Panc1 (cell line): ENCODE measurements at regions not wholly inside any gene's neighbourhood (a gene's known extent, or its start where the extent isn't known, plus 50 kb on each side); places are given as distances from the start of the nearest gene placed in this dataset.

ENCODE experiments used
- ATAC-seq: fragments of 200-7000 bp; cut with Tn5 transposase; 2 replicates; pipeline ENCODE4 v1.9.1; 2020; ENCODE audit warnings: mild to moderate bottlenecking, moderate library complexity
- BruUV-seq: library from RNA; stranded (reverse); fragments of 400-500 nt; replicated peaks from 2 replicates; lab custom pipeline; 2021; lab: Mats Ljungman, UMichigan
- CTCF ChIA-PET: fragments of 300-600 bp; sonication (Branson Sonifier 250); formaldehyde crosslinking; loops from one replicate; lab custom pipeline; 2022; ENCODE audit warnings: antibody characterized with exemption; lab: Charles Lee
- POLR2A ChIA-PET: fragments of 300-600 bp; sonication (Branson Sonifier 250); formaldehyde crosslinking; loops from one replicate; lab custom pipeline; 2022; ENCODE audit warnings: antibody characterized with exemption; lab: Charles Lee
- DNase-seq: peaks from one replicate; pipeline ENCODE4 v3.0.0-alpha.2; 2010; ENCODE audit warnings: low read depth, low spot score
- H3K27ac ChIP-seq: 2 replicates; pipeline ENCODE4 v1.5.1; 2011; ENCODE audit warnings: mild to moderate bottlenecking, low read length, inconsistent platforms
- H3K27me3 ChIP-seq: fragments of 200-500 bp; sonication (Bioruptor generic); 2 replicates; pipeline ENCODE4 v1.6.0; 2014; ENCODE audit warnings: low read length, inconsistent platforms; ENCODE audit not compliant: control insufficient read depth, insufficient read depth
- H3K36me3 ChIP-seq: fragments of 200-500 bp; sonication (Bioruptor generic); 2 replicates; pipeline ENCODE4 v1.5.1; 2014; ENCODE audit warnings: inconsistent platforms, mild to moderate bottlenecking, low read length, moderate library complexity; ENCODE audit not compliant: control insufficient read depth, insufficient read depth
- H3K4me1 ChIP-seq: 2 replicates; pipeline ENCODE4 v1.5.1; 2011; ENCODE audit warnings: inconsistent platforms, mild to moderate bottlenecking, low read length, moderate library complexity; ENCODE audit not compliant: control insufficient read depth, insufficient read depth
- H3K4me3 ChIP-seq, 2 experiments: 2 replicates each; pipeline ENCODE4 v1.5.1; 2011 to 2012; ENCODE audit warnings: low read depth in 2 of 2, low read length in 2 of 2, mild to moderate bottlenecking in 2 of 2, inconsistent platforms in 1 of 2, moderate library complexity in 1 of 2
- H3K9me3 ChIP-seq: fragments of 200-500 bp; sonication (Bioruptor generic); 2 replicates; pipeline ENCODE4 v1.5.1; 2014; ENCODE audit warnings: low read depth, mild to moderate bottlenecking, inconsistent platforms, low read length, moderate library complexity; ENCODE audit not compliant: control insufficient read depth, insufficient read depth
- POLR2AphosphoS5 ChIP-seq: IDR thresholded peaks from 2 replicates; pipeline ENCODE4 v1.6.1; 2012; ENCODE audit warnings: mild to moderate bottlenecking, low read depth, low read length, moderate library complexity
- SIN3A ChIP-seq: IDR thresholded peaks from 2 replicates; pipeline ENCODE4 v1.6.1; 2012; ENCODE audit warnings: low read depth, mild to moderate bottlenecking, low read length, moderate library complexity, borderline replicate concordance; ENCODE audit not compliant: insufficient read depth
- TCF7L2 ChIP-seq: IDR thresholded peaks from 2 replicates; pipeline ENCODE4 v1.6.1; 2011; ENCODE audit warnings: mild to moderate bottlenecking, low read depth, low read length, inconsistent platforms
- in situ Hi-C: cut with HindIII; loops from 2 replicates; pipeline ENCODE4 v1.10.0; 2016; ENCODE audit warnings: low sequenced_read_pairs, low pct_unique_long_range_greater_than_20kb
- intact Hi-C: fragments of 100-400 bp; cut with micrococcal nuclease; formaldehyde crosslinking; loops from one replicate; pipeline ENCODE4 v1.10.0; 2022; ENCODE audit not compliant: unreplicated experiment
- TF ChIP-seq, protein P1 (sequence below): fragments of 450-650 bp; IDR thresholded peaks from 2 replicates; pipeline ENCODE4 v1.5.1; 2017; ENCODE audit warnings: mild to moderate bottlenecking
- TF ChIP-seq, protein P2 (sequence below), 2 experiments: IDR thresholded peaks; 2 replicates each; pipeline ENCODE4 v1.6.1; 2011 to 2012; ENCODE audit warnings: low read depth in 2 of 2, control low read depth in 1 of 2, low read length in 1 of 2, mild to moderate bottlenecking in 1 of 2, moderate library complexity in 1 of 2; ENCODE audit not compliant: insufficient read depth in 1 of 2

DNA sequence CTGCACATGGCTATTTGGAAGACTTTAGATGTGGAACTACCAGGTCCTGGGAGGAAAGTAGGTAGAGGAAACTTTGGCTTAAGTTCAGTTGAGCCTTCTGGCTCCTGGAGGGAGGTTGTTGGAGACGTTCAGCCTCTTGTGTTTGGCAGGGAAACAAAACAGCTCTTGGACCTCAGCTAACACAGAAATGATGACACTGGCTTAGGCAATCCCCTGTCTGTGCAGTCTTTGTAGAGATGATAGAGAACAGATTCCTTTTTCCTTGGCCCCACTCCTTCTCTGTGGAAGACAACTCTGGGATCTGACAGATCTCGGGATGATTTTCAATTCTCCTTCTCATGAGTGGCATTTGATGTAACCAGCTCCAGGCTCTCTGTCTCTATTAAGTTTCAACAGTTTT lies 428.5 kb downstream of the TMEM135 start:
- ATAC-seq, result no peak

DNA sequence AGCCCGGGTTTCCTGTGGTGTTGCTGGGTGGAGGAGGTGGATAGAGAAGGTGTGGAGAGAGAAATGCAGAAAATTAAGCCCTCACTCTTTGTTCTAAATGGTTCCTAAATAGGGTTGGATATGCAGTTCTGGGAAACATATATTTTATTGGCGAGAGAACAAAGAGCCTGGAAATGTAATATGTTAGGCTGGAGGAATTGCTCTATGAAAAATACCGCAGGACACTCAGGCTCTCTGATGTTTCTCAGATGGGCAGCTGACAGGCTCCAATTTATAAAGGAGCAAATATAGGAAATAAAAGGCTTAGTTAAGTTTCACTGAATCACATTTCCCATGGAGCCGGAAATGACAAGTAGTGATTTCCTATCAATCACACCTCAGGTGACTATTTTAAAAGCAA lies 428.0 kb downstream of the TMEM135 start:
- in situ Hi-C loops, result no loop called here
- Histone ChIP-seq H3K4me3 (no peak overlapping the region), H3K27ac (no peak overlapping the region), H3K9me3 (no peaks in the 10 kb centered on the region), H3K4me1 (no peaks in the 10 kb centered on the region), H3K36me3 (no peaks in the 10 kb centered on the region), H3K27me3 (peaks cover 2% of the 10 kb centered on the region; the same call in 1 of the 2 replicates)
- no peak for TF ChIP-seq TCF7L2
- TF ChIP-seq, protein P1, sequence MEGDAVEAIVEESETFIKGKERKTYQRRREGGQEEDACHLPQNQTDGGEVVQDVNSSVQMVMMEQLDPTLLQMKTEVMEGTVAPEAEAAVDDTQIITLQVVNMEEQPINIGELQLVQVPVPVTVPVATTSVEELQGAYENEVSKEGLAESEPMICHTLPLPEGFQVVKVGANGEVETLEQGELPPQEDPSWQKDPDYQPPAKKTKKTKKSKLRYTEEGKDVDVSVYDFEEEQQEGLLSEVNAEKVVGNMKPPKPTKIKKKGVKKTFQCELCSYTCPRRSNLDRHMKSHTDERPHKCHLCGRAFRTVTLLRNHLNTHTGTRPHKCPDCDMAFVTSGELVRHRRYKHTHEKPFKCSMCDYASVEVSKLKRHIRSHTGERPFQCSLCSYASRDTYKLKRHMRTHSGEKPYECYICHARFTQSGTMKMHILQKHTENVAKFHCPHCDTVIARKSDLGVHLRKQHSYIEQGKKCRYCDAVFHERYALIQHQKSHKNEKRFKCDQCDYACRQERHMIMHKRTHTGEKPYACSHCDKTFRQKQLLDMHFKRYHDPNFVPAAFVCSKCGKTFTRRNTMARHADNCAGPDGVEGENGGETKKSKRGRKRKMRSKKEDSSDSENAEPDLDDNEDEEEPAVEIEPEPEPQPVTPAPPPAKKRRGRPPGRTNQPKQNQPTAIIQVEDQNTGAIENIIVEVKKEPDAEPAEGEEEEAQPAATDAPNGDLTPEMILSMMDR, result no peak
- no peak for TF ChIP-seq POLR2AphosphoS5
- no peak for TF ChIP-seq SIN3A
- TF ChIP-seq, protein P2, sequence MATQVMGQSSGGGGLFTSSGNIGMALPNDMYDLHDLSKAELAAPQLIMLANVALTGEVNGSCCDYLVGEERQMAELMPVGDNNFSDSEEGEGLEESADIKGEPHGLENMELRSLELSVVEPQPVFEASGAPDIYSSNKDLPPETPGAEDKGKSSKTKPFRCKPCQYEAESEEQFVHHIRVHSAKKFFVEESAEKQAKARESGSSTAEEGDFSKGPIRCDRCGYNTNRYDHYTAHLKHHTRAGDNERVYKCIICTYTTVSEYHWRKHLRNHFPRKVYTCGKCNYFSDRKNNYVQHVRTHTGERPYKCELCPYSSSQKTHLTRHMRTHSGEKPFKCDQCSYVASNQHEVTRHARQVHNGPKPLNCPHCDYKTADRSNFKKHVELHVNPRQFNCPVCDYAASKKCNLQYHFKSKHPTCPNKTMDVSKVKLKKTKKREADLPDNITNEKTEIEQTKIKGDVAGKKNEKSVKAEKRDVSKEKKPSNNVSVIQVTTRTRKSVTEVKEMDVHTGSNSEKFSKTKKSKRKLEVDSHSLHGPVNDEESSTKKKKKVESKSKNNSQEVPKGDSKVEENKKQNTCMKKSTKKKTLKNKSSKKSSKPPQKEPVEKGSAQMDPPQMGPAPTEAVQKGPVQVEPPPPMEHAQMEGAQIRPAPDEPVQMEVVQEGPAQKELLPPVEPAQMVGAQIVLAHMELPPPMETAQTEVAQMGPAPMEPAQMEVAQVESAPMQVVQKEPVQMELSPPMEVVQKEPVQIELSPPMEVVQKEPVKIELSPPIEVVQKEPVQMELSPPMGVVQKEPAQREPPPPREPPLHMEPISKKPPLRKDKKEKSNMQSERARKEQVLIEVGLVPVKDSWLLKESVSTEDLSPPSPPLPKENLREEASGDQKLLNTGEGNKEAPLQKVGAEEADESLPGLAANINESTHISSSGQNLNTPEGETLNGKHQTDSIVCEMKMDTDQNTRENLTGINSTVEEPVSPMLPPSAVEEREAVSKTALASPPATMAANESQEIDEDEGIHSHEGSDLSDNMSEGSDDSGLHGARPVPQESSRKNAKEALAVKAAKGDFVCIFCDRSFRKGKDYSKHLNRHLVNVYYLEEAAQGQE (IDR thresholded peaks at IDR 0.05; ENCODE audit: insufficient read depth in 1 of 2, low read depth in 2 of 2, low read length in 1 of 2), result no peak
- CTCF ChIA-PET, result interaction anchor here (0.6 kb wide), 1 partner anchor 458 kb away, joined by 3 read pairs; no protein-coding TSS in a partner anchor
- no peak for DNase-seq
- no TSS peak for BruUV-seq
- POLR2A ChIA-PET, result no interaction called here
- ATAC-seq, result no peak
- intact Hi-C loops, result loop anchor here (10.0 kb wide), 1 partner anchor 1079 kb away; no protein-coding TSS in a partner anchor

More for the DNA sequence above, 428.5 kb downstream of the TMEM135 start:
- Histone ChIP-seq H3K27me3 (peaks cover 2% of the 10 kb centered on the region; the same call in 1 of the 2 replicates), H3K27ac (no peak overlapping the region), H3K4me3 (no peak overlapping the region), H3K9me3 (no peaks in the 10 kb centered on the region), H3K36me3 (no peaks in the 10 kb centered on the region), H3K4me1 (no peaks in the 10 kb centered on the region)
- POLR2A ChIA-PET, result no interaction called here
- intact Hi-C loops, result loop anchor here (10.0 kb wide), 1 partner anchor 1079 kb away; no protein-coding TSS in a partner anchor
- in situ Hi-C loops, result no loop called here
- TF ChIP-seq POLR2AphosphoS5 (no peak), TCF7L2 (no peak), SIN3A (no peak)
- TF ChIP-seq, protein P1, result no peak
- TF ChIP-seq, protein P2 (IDR thresholded peaks at IDR 0.05; ENCODE audit: insufficient read depth in 1 of 2, low read depth in 2 of 2, low read length in 1 of 2), result no peak
- DNase-seq, result no peak
- BruUV-seq, result no TSS peak
- CTCF ChIA-PET, result interaction anchor here (0.6 kb wide), 1 partner anchor 458 kb away, joined by 3 read pairs; no protein-coding TSS in a partner anchor
